ENCODE measurements at regions not wholly inside any gene's neighbourhood (a gene's known extent, or its start where the extent isn't known, plus 50 kb on each side); places are given as distances from the start of the nearest gene placed in this dataset.

DNA sequence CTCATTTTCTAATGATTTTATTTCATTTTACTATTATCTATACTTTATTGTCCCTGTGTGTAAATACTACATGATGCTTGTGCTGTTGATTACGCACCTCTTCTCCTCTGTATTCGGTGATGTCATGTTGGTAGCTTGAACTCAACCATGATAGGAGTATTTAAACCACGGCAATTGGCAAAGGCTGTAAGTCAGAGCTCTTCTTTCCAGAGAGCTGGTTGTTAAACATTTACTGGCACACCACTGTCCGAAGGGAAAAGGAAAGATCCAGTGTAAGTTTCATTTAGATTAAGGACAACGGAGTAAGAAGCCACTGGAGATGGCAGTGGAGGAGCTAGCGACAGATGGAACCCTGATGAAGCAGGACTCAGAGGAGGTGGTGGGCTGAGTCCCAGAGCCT is 93.4 kb upstream of the KCNE2 start:
- Histone ChIP-seq H3K9me3 (no peaks in the 10 kb centered on the region), H3K36me3 (no peaks in the 10 kb centered on the region), H3K27me3 (no peaks in the 10 kb centered on the region), H3K4me3 (no peak overlapping the region), H3K4me1 (no peaks in the 10 kb centered on the region), H3K27ac (no peak overlapping the region)
- TF ChIP-seq, protein P1, sequence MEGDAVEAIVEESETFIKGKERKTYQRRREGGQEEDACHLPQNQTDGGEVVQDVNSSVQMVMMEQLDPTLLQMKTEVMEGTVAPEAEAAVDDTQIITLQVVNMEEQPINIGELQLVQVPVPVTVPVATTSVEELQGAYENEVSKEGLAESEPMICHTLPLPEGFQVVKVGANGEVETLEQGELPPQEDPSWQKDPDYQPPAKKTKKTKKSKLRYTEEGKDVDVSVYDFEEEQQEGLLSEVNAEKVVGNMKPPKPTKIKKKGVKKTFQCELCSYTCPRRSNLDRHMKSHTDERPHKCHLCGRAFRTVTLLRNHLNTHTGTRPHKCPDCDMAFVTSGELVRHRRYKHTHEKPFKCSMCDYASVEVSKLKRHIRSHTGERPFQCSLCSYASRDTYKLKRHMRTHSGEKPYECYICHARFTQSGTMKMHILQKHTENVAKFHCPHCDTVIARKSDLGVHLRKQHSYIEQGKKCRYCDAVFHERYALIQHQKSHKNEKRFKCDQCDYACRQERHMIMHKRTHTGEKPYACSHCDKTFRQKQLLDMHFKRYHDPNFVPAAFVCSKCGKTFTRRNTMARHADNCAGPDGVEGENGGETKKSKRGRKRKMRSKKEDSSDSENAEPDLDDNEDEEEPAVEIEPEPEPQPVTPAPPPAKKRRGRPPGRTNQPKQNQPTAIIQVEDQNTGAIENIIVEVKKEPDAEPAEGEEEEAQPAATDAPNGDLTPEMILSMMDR (IDR thresholded peaks at IDR 0.05) = no peak
- no peak for TF ChIP-seq POLR2A (IDR thresholded peaks at IDR 0.05)
- ATAC-seq (peak; percentile 72 to 88 (median 80)), DNase-seq (no peak)
- 47% methylated on average over 6 of the region's 6 CpGs for WGBS (ENCODE audit: insufficient coverage, low coverage, low lambda C conversion rate, missing lambda C conversion rate)
- intact Hi-C loops (cut with DNase I) = no loop called here

DNA sequence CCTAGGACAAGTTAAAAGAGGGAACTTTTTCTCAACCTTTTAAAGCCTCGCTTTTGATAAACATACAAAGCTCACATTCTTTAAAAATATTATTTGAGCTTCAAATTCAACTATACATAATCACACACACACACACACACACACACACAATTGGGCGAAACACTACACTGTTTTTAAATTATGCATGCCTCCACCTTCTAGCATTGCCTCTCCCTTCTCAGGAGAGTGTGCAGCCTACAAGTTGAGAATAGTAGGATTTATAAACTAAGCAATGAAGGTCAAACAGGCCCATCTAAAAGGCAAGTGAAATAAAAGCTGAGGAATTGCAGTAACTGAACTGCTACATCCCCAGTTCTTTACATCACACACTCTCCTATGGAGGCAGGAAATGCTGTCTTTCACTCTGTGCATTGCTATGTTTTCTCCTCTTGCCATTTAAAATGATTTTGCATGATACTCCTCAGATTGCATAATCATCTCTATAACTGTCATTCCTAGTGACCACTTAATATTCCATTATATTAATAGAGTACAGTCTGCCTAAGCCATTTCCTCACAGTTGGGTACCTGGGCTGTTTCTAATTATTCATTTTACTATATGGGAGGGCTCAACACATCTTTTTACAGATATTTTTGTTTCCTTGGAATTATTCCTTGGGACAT is 92.5 kb upstream of the KCNE2 start:
- DNase-seq (no peak), ATAC-seq (no peak)
- WGBS (ENCODE audit: insufficient coverage, low coverage, low lambda C conversion rate, missing lambda C conversion rate) = 100% methylated on average over 2 of the region's 2 CpGs
- TF ChIP-seq, protein P1 (IDR thresholded peaks at IDR 0.05) = no peak
- TF ChIP-seq POLR2A (IDR thresholded peaks at IDR 0.05) = no peak
- Histone ChIP-seq H3K36me3 (no peaks in the 10 kb centered on the region), H3K27ac (no peak overlapping the region), H3K4me1 (no peaks in the 10 kb centered on the region), H3K9me3 (no peaks in the 10 kb centered on the region), H3K4me3 (no peak overlapping the region), H3K27me3 (no peaks in the 10 kb centered on the region)
- intact Hi-C loops (cut with DNase I) = no loop called here

DNA sequence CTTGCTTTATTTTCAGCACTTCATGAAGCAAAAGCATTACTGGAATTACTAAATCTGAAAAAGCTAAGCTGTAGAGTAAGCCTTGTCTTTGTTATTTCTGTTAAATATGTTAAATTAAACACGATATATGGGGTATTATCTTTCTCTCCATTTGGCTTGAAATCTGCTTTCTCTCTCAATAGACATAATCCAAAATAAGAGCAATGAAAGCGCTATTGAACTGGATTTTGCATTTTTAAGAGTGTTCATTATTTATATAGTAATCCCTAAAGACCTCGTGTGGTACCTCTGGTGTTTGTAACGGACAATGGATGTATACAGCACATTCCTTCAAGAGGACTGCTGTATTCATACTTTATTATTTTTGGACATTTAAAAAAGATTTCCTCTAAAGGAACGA is 91.5 kb upstream of the KCNE2 start:
- intact Hi-C loops (cut with DNase I) = no loop called here

DNA sequence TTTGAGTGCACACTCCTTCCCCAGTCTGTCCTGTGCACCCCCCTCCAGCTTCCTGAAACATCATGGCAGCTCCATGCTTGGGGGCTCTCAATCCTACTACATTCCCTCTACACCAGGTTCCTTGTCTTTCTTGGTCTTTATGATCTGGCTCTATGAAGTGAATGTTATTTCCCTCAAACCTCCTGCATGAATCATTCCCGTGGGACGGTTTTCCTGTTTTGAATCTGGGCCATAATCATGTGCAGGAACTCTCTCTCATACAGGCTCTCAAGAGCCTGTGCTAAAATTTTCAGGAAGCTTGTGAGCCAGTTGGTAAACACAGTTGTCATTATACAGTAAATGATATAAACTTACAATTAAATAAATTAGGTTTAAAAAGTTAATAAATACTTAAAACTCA is 89.8 kb upstream of the KCNE2 start:
- Histone ChIP-seq H3K4me3 (no peak overlapping the region), H3K27ac (no peak overlapping the region), H3K36me3 (no peaks in the 10 kb centered on the region), H3K4me1 (peaks cover 0 to 7% (median 2%) of the 10 kb centered on the region in 4 donors), H3K27me3 (no peaks in the 10 kb centered on the region), H3K9me3 (no peaks in the 10 kb centered on the region)
- no peak for TF ChIP-seq POLR2A (IDR thresholded peaks at IDR 0.05)
- TF ChIP-seq, protein P1 (IDR thresholded peaks at IDR 0.05) = no peak
- ATAC-seq = peak in 1 of 4 donors; percentile 38
- intact Hi-C loops (cut with DNase I) = no loop called here
- WGBS (ENCODE audit: insufficient coverage, low coverage, low lambda C conversion rate, missing lambda C conversion rate) = 58% methylated on average over 2 of the region's 2 CpGs
- no peak for DNase-seq

More for the DNA sequence above, 91.5 kb upstream of the KCNE2 start:
- no peaks in the 10 kb centered on the region for H3K9me3 ChIP-seq
- WGBS (ENCODE audit: insufficient coverage, low coverage, low lambda C conversion rate, missing lambda C conversion rate) = 83% methylated on average over 5 of the region's 5 CpGs
- no peaks in the 10 kb centered on the region for H3K27me3 ChIP-seq
- no peak for DNase-seq
- no peaks in the 10 kb centered on the region for H3K4me1 ChIP-seq
- TF ChIP-seq, protein P1 (IDR thresholded peaks at IDR 0.05) = no peak
- TF ChIP-seq POLR2A (IDR thresholded peaks at IDR 0.05) = no peak
- H3K36me3 ChIP-seq = no peaks in the 10 kb centered on the region
- H3K27ac ChIP-seq = no peak overlapping the region
- H3K4me3 ChIP-seq = no peak overlapping the region
- ATAC-seq = no peak
